ENCODE measurements at regions not wholly inside any gene's neighbourhood (a gene's known extent, or its start where the extent isn't known, plus 50 kb on each side); places are given as distances from the start of the nearest gene placed in this dataset.

DNA sequence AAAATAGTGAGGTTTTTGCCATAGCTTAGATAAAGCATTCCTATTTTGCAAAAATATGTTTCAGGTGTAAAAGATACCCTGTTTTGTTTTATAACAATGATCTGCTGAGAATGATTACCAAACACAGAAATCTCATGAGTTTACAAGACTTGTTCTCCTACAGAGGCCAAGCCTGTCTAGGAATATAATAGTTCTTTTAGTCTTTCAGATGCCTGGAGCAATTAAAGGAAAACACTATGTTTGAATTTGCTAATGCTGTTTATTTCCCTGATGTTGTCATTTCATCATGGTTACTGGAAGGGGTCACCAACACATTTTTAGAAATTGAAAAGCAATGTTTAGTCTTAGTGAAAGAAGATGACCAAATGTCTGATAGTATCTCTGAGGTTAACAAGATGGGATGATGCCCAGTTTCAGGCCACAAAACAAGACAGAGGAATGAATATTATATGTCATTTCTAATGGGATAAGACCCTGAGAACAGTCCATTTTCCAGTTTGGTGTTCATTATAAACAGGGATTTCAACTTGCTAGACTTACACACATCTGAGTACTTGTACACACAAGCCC is 559.9 kb downstream of the INHBA start:
- TF ChIP-seq, protein P1, sequence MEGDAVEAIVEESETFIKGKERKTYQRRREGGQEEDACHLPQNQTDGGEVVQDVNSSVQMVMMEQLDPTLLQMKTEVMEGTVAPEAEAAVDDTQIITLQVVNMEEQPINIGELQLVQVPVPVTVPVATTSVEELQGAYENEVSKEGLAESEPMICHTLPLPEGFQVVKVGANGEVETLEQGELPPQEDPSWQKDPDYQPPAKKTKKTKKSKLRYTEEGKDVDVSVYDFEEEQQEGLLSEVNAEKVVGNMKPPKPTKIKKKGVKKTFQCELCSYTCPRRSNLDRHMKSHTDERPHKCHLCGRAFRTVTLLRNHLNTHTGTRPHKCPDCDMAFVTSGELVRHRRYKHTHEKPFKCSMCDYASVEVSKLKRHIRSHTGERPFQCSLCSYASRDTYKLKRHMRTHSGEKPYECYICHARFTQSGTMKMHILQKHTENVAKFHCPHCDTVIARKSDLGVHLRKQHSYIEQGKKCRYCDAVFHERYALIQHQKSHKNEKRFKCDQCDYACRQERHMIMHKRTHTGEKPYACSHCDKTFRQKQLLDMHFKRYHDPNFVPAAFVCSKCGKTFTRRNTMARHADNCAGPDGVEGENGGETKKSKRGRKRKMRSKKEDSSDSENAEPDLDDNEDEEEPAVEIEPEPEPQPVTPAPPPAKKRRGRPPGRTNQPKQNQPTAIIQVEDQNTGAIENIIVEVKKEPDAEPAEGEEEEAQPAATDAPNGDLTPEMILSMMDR (conservative IDR thresholded peaks at IDR 0.05; ENCODE audit: low read depth in 2 of 2): no peak
- TF ChIP-seq POLR2AphosphoS5 (IDR thresholded peaks at IDR 0.05; ENCODE audit: low read depth) (no peak), EZH2 (IDR thresholded peaks at IDR 0.05; ENCODE audit: low read depth, unreplicated experiment) (no peak), CREB1 (CRISPR knock-in tag; IDR thresholded peaks at IDR 0.05; ENCODE audit: low read depth) (no peak), EZH2phosphoT487 (IDR thresholded peaks at IDR 0.05; ENCODE audit: unreplicated experiment) (no peak)

All from GM23338 (cell line).